BLaER1 (cell line): ENCODE measurements at regions not wholly inside any gene's neighbourhood (a gene's known extent, or its start where the extent isn't known, plus 50 kb on each side); places are given as distances from the start of the nearest gene placed in this dataset.
"Not testable (repeated sequence)": the region's sequence is repeated elsewhere in the genome, so short reads cannot be mapped to it uniquely, and the experiment has no call there.

Source experiments
- H3K27ac ChIP-seq: shearing (Covaris generic); formaldehyde crosslinking; 2 replicates; pipeline ENCODE4 v1.8.1; 2022
- H3K27me3 ChIP-seq: shearing (Covaris generic); formaldehyde crosslinking; 2 replicates; pipeline ENCODE4 v1.8.1; 2022
- H3K36me3 ChIP-seq: shearing (Covaris generic); formaldehyde crosslinking; 2 replicates; pipeline ENCODE4 v1.8.1; 2022
- H3K4me1 ChIP-seq: shearing (Covaris generic); formaldehyde crosslinking; 2 replicates; pipeline ENCODE4 v1.8.1; 2022
- H3K4me2 ChIP-seq: shearing (Covaris generic); formaldehyde crosslinking; 2 replicates; pipeline ENCODE4 v1.8.1; 2022
- H3K4me3 ChIP-seq: shearing (Covaris generic); formaldehyde crosslinking; 2 replicates; pipeline ENCODE4 v1.8.1; 2022
- H3K9ac ChIP-seq: shearing (Covaris generic); formaldehyde crosslinking; 2 replicates; pipeline ENCODE4 v1.8.1; 2022
- H3K9me3 ChIP-seq: shearing (Covaris generic); formaldehyde crosslinking; 2 replicates; pipeline ENCODE4 v1.8.1; 2022
- H4K20me1 ChIP-seq: shearing (Covaris generic); formaldehyde crosslinking; 2 replicates; pipeline ENCODE4 v1.8.1; 2022
- Cebpa-rat ChIP-seq: shearing (Covaris generic); IDR thresholded peaks from 2 replicates; pipeline ENCODE4 v1.8.1; 2022

DNA sequence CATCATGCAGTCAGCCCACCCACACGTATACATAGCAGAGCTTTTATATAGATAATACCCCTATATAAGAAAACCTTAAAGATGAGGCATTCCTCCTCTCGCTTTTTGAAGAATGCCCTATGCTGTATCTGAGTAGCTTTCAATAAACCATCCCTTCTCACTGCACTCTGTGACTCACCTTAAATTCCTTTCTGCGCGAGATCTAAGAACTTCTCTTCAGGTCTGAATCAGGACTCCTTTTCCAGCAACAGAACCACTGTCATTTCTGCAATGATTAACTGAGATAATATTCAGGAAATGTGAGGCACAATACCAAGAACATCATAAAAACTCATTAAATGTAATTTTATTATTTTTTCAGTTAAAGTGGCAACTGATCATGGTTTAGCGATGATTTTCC, 76.4 kb upstream of the DCLK2 start:
- Histone ChIP-seq H4K20me1 (no peaks in the 10 kb centered on the region), H3K9me3 (no peaks in the 10 kb centered on the region), H3K27ac (no peak overlapping the region), H3K27me3 (no peaks in the 10 kb centered on the region), H3K36me3 (no peaks in the 10 kb centered on the region), H3K4me3 (no peak overlapping the region), H3K9ac (no peak overlapping the region), H3K4me1 (no peaks in the 10 kb centered on the region), H3K4me2 (no peak overlapping the region)
- no peak for TF ChIP-seq Cebpa-rat

DNA sequence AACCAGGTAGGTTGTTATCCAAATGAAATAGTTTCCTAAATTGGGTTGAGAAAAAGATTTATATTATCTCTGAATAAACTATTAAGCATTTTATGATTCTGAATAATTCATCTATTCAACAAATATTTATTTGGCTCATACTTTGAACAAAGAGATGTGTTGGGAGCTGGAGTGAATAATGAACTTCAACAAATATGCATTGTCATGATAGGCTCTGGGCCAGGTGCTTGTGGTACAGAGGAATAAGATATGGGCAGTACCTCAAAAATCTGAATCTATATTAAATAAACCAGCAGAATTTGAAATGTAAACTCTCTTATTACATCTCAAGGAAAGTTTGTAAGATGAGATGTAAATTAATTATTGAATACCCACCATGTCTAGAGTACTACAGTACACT, 75.7 kb upstream of the DCLK2 start:
- Histone ChIP-seq H3K9ac (no peak overlapping the region), H3K27me3 (no peaks in the 10 kb centered on the region), H3K9me3 (no peaks in the 10 kb centered on the region), H3K4me1 (no peaks in the 10 kb centered on the region), H3K4me3 (no peak overlapping the region), H4K20me1 (no peaks in the 10 kb centered on the region), H3K27ac (no peak overlapping the region), H3K4me2 (no peak overlapping the region), H3K36me3 (no peaks in the 10 kb centered on the region)
- TF ChIP-seq Cebpa-rat, result no peak

DNA sequence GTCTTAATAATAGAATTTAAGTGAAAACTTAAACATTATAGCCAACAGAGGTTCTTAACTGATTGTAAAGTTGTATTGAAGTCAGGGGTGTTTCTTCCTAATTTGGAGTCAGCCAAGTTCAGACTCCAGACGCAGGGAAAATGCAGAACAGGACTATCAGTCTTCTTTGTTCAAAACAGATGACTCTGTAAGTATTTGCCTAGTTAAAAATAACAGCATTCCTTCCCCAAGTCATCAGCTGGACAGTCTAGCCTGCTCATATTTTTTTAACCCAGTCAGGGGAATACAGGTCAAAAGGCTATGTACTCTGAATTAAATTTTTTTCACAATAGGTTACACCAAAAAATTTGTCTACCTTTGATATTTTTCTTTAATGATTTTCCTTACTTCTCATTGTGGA, 73.8 kb upstream of the DCLK2 start:
- Histone ChIP-seq H3K4me2 (no peak overlapping the region), H3K27me3 (no peaks in the 10 kb centered on the region), H3K36me3 (no peaks in the 10 kb centered on the region), H4K20me1 (no peaks in the 10 kb centered on the region), H3K4me3 (no peak overlapping the region), H3K9ac (no peak overlapping the region), H3K9me3 (no peaks in the 10 kb centered on the region), H3K4me1 (no peaks in the 10 kb centered on the region), H3K27ac (no peak overlapping the region)
- TF ChIP-seq Cebpa-rat, result no peak

GRCh38 chr4:150005537-150005936, 72.7 kb upstream of the DCLK2 start:
- no peaks in the 10 kb centered on the region for H3K9me3 ChIP-seq
- TF ChIP-seq Cebpa-rat, result no peak
- H3K27ac ChIP-seq, result no peak overlapping the region
- no peaks in the 10 kb centered on the region for H3K4me1 ChIP-seq
- no peak overlapping the region for H3K4me3 ChIP-seq
- no peaks in the 10 kb centered on the region for H3K27me3 ChIP-seq
- H3K4me2 ChIP-seq, result no peak overlapping the region
- H3K9ac ChIP-seq, result no peak overlapping the region
- no peaks in the 10 kb centered on the region for H3K36me3 ChIP-seq
- no peaks in the 10 kb centered on the region for H4K20me1 ChIP-seq

GRCh38 chr4:150006197-150006596, 72.0 kb upstream of the DCLK2 start:
- Histone ChIP-seq H3K4me1 (no peaks in the 10 kb centered on the region), H4K20me1 (no peaks in the 10 kb centered on the region), H3K9me3 (no peaks in the 10 kb centered on the region), H3K4me3 (no peak overlapping the region), H3K4me2 (no peak overlapping the region), H3K27ac (no peak overlapping the region), H3K27me3 (no peaks in the 10 kb centered on the region), H3K36me3 (no peaks in the 10 kb centered on the region), H3K9ac (no peak overlapping the region)
- TF ChIP-seq Cebpa-rat, result no peak

- Histone ChIP-seq H3K27me3 (no peaks in the 10 kb centered on the region), H3K4me2 (no peak overlapping the region), H3K9me3 (no peaks in the 10 kb centered on the region), H3K4me1 (no peaks in the 10 kb centered on the region), H3K4me3 (no peak overlapping the region), H3K36me3 (no peaks in the 10 kb centered on the region), H4K20me1 (no peaks in the 10 kb centered on the region), H3K9ac (no peak overlapping the region), H3K27ac (no peak overlapping the region)
- TF ChIP-seq Cebpa-rat, result no peak
Observed at GRCh38 chr4:150007512-150007911, 70.7 kb upstream of the DCLK2 start.

DNA sequence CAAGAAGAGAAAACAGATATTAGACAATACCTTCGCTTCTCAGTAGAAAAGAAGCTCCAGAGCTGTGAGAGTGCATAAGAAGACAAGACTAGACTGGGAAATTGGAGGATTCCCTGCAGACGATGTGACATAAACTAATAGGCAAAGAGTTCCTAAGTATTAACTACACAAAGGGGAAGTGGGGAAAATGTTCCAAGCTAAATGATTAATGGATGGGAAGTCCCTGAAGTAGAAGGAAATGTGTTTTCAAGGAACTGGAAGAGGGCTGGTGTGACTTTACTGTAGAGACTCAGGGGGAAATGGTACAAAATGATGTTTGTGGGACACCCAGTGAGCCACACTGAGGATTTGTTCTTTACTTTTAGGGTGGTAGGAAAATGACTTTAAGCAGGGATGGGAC, 69.7 kb upstream of the DCLK2 start:
- H3K9me3 ChIP-seq, result no peaks in the 10 kb centered on the region
- H3K27ac ChIP-seq, result no peak overlapping the region
- no peaks in the 10 kb centered on the region for H3K4me1 ChIP-seq
- no peak overlapping the region for H3K4me3 ChIP-seq
- H3K36me3 ChIP-seq, result no peaks in the 10 kb centered on the region
- H3K9ac ChIP-seq, result no peak overlapping the region
- no peaks in the 10 kb centered on the region for H4K20me1 ChIP-seq
- H3K27me3 ChIP-seq, result no peaks in the 10 kb centered on the region
- H3K4me2 ChIP-seq, result no peak overlapping the region
- no peak for TF ChIP-seq Cebpa-rat

DNA sequence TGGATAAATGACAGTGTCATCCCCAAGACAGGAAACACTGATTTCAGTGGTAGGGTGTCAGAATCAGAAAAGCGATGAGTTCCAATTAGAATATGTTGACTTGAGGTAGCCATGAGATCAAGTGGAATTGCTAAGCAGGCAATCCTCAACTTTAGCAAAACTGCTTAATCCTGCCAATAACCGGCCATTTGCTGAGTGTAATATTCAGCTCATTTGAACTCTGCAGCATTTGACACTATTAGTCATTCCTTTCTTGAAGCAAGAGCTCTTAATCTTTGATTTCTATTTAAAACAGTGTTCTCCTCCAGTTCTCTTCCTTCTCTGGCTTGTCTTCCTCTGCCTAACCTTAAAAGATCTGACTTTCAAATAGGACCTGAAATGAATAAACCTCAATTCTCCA, 68.7 kb upstream of the DCLK2 start:
- no peak for TF ChIP-seq Cebpa-rat
- Histone ChIP-seq H3K4me1 (no peaks in the 10 kb centered on the region), H3K4me2 (no peak overlapping the region), H3K27me3 (no peaks in the 10 kb centered on the region), H3K36me3 (no peaks in the 10 kb centered on the region), H4K20me1 (no peaks in the 10 kb centered on the region), H3K9me3 (no peaks in the 10 kb centered on the region), H3K27ac (no peak overlapping the region), H3K4me3 (no peak overlapping the region), H3K9ac (no peak overlapping the region)

- Histone ChIP-seq H3K4me3 (no peak overlapping the region), H4K20me1 (no peaks in the 10 kb centered on the region), H3K27me3 (no peaks in the 10 kb centered on the region), H3K9ac (no peak overlapping the region), H3K4me2 (no peak overlapping the region), H3K27ac (no peak overlapping the region), H3K4me1 (no peaks in the 10 kb centered on the region), H3K36me3 (no peaks in the 10 kb centered on the region), H3K9me3 (no peaks in the 10 kb centered on the region)
- TF ChIP-seq Cebpa-rat, result no peak
Observed at GRCh38 chr4:150010525-150011126, 67.6 kb upstream of the DCLK2 start.

DNA sequence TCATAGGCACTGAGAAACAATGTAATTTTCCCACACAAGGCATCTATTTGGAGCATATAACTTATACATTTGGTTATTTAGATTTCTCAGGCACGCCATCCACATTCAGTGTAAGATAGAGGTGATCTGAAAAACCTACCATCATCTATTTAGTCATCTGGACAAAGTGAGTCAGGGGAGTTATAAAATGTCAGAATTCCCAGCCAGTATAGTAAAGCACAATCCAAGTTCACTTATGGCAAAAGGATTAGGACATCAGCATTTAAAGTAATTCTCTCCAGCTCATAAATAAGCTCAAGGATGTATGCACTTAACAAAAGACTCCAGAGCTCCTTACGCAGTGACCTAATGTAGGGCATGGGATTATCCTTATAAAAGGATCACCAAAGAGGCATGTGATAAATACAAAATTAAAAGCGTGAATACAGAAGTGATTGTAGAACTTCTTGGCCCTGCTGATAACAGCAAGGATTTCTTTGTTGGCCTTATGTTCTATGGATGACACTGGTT, 65.3 kb upstream of the DCLK2 start:
- Histone ChIP-seq H3K27ac (no peak overlapping the region), H3K27me3 (no peaks in the 10 kb centered on the region), H3K4me1 (no peaks in the 10 kb centered on the region), H3K4me2 (no peak overlapping the region), H3K9me3 (no peaks in the 10 kb centered on the region), H4K20me1 (no peaks in the 10 kb centered on the region), H3K36me3 (no peaks in the 10 kb centered on the region), H3K9ac (no peak overlapping the region), H3K4me3 (no peak overlapping the region)
- no peak for TF ChIP-seq Cebpa-rat

- H4K20me1 ChIP-seq, H3K27me3 ChIP-seq, H3K27ac ChIP-seq, H3K4me1 ChIP-seq, H3K4me3 ChIP-seq, H3K9me3 ChIP-seq, H3K36me3 ChIP-seq, H3K4me2 ChIP-seq, H3K9ac ChIP-seq: not testable (repeated sequence)
Observed at GRCh38 chr4:150015910-150016309, 62.3 kb upstream of the DCLK2 start.

DNA sequence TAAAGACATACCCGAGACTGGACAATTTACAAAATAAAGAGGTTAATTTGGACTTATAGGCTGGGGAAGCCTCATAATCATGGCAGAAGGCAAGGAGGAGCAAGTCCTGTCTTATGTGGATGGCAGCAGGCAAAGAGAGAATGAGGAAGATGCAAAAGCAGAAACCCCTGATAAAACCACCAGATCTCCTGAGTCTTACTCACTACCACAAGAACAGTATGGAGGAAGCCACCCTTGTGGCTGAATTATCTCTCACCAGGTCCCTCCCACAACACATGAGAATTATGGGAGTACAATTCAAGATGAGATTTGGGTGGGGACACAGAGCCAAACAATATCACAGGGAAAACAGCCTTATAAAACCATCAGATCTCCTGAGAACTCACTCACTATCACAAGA, 61.6 kb upstream of the DCLK2 start:
- not testable (repeated sequence) for H4K20me1 ChIP-seq

More for the DNA sequence above, 61.6 kb upstream of the DCLK2 start:
- not testable (repeated sequence) for H3K9ac ChIP-seq, H3K4me2 ChIP-seq, H3K4me1 ChIP-seq, H3K27me3 ChIP-seq, H3K27ac ChIP-seq, H3K4me3 ChIP-seq, H3K9me3 ChIP-seq, H3K36me3 ChIP-seq
